Omental fat pad (tissue), 3 donors: ENCODE measurements at regions not wholly inside any gene's neighbourhood (a gene's known extent, or its start where the extent isn't known, plus 50 kb on each side); places are given as distances from the start of the nearest gene placed in this dataset.

Experiments used
- ATAC-seq: fragments of 150-250 bp; one replicate; pipeline ENCODE4 v1.9.1; 2016; ENCODE audit warnings: mild to moderate bottlenecking, moderate library complexity; ENCODE audit not compliant: low FRiP score
- DNase-seq: peaks from one replicate; pipeline ENCODE4 v3.0.0-alpha.2; 2019; ENCODE audit warnings: low spot score
- CTCF ChIP-seq, 3 donors: fragments of 450-650 bp; IDR thresholded peaks; one replicate each; pipeline ENCODE4 v1.5.1; 2016 to 2017; ENCODE audit warnings: antibody characterized with exemption in 3 of 3, mild to moderate bottlenecking in 3 of 3, moderate library complexity in 2 of 3

GRCh38 chr5:167804512-167805220 is 486.8 kb upstream of the WWC1 start:
- TF ChIP-seq CTCF (IDR thresholded peaks at IDR 0.05): no peak
- DNase-seq (no peak), ATAC-seq (no peak)

GRCh38 chr5:167810573-167810972 is 480.9 kb upstream of the WWC1 start:
- DNase-seq (no peak), ATAC-seq (no peak)
- no peak for TF ChIP-seq CTCF (IDR thresholded peaks at IDR 0.05)

GRCh38 chr5:167812871-167813270 is 478.6 kb upstream of the WWC1 start:
- DNase-seq (no peak), ATAC-seq (no peak)
- no peak for TF ChIP-seq CTCF (IDR thresholded peaks at IDR 0.05)

GRCh38 chr5:167813389-167813788 is 478.1 kb upstream of the WWC1 start:
- DNase-seq (no peak), ATAC-seq (no peak)
- no peak for TF ChIP-seq CTCF (IDR thresholded peaks at IDR 0.05)

- DNase-seq (no peak), ATAC-seq (no peak)
- TF ChIP-seq CTCF (IDR thresholded peaks at IDR 0.05): no peak
Measured at GRCh38 chr5:167814040-167814439, 477.4 kb upstream of the WWC1 start.

GRCh38 chr5:167814828-167815227 is 476.6 kb upstream of the WWC1 start:
- TF ChIP-seq CTCF (IDR thresholded peaks at IDR 0.05): no peak
- ATAC-seq: no peak
- DNase-seq: no peak

- no peak for TF ChIP-seq CTCF (IDR thresholded peaks at IDR 0.05)
- DNase-seq (no peak), ATAC-seq (no peak)
Measured at GRCh38 chr5:167816354-167816753, 475.1 kb upstream of the WWC1 start.
